GM23248 (cell line): ENCODE measurements at regions not wholly inside any gene's neighbourhood (a gene's known extent, or its start where the extent isn't known, plus 50 kb on each side); places are given as distances from the start of the nearest gene placed in this dataset.

ENCODE experiments used
- EZH2 ChIP-seq: fragments of 200-600 bp; sonication (generic); IDR thresholded peaks from 2 replicates; pipeline ENCODE4 v1.6.1; 2018; ENCODE audit warnings: antibody characterized with exemption, mild to moderate bottlenecking; ENCODE audit not compliant: insufficient read depth, poor library complexity, severe bottlenecking
- EZH2phosphoT487 ChIP-seq: fragments of 200-600 bp; sonication (generic); IDR thresholded peaks from 2 replicates; pipeline ENCODE4 v1.6.1; 2018; ENCODE audit warnings: antibody characterized with exemption, moderate library complexity, mild to moderate bottlenecking, low read depth; ENCODE audit not compliant: insufficient read depth

- TF ChIP-seq EZH2 (no peak), EZH2phosphoT487 (no peak)
Measured at GRCh38 chr10:31586723-31587638, 268.0 kb downstream of the ZEB1 start.
